GM18520 (cell line): ENCODE measurements at regions not wholly inside any gene's neighbourhood (a gene's known extent, or its start where the extent isn't known, plus 50 kb on each side); places are given as distances from the start of the nearest gene placed in this dataset.
"Not testable (repeated sequence)": the region's sequence is repeated elsewhere in the genome, so short reads cannot be mapped to it uniquely, and the experiment has no call there.

Source experiments
- ATAC-seq: cut with Tn5 transposase; IDR thresholded peaks from one replicate; pipeline ENCODE4 v1.9.1; 2021; ENCODE audit not compliant: unreplicated experiment

- ATAC-seq = no peak
These were observed 70.5 kb upstream of the PTCH1 start for GRCh38 chr9:95587021-95587964.

DNA sequence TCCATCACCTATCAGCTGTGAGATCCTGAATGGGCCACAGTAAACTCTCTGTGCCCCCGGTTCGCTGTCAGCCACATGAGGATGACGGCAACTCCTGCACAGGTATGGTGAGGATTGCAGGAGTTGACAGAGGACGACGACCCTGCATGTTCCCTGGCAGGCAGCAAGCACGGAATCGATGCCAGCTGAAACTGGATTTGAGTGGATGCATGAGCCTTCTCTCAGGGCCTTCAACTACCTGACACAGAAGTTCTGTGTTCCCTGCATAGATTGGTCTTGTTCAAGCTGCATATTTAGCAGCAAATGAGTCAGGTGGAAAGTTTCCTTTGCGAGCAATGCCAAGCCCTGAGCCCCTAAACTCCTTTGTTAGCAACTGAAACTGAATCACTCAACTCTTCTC, 69.6 kb upstream of the PTCH1 start:
- ATAC-seq = no peak

DNA sequence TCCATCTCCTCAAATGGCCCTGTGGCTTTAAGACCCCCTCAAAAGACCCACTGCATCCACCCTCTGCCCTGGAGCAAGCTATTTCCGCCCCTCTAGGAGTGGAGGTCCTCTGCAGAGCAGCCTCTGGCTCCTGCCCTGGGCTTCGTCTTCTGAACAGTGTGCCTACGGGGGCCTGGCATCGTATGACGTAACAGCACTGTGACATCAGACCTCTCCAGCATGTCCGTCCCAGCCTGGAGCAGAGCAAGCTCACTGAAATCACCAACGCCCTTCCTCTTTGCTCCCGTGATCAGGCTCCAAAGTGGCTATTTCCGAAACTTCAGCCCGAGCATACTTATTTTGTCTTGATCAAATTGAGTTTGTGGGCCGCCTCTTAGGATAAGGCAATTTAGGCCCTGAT, 69.1 kb upstream of the PTCH1 start:
- ATAC-seq = no peak

DNA sequence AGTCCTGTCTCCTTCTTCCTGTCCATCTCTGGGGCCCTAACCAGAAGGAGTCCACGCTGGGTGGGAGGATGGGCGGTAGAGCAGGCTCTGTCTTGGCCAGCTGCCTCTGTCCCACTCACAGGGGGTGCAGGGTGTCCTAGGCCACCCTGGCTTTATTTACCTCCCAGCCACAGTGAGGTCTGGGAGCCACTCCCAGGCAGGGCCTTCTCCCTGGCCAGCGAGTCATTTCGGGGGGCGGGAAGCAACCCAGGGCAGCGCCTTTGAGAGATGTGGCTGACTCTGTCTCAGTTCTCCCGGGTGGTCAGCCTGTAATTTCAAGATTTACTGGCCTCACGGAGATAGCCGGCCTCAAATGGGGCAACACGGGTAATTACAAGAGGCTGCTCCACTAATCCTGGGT, 67.4 kb upstream of the PTCH1 start:
- ATAC-seq = no peak

DNA sequence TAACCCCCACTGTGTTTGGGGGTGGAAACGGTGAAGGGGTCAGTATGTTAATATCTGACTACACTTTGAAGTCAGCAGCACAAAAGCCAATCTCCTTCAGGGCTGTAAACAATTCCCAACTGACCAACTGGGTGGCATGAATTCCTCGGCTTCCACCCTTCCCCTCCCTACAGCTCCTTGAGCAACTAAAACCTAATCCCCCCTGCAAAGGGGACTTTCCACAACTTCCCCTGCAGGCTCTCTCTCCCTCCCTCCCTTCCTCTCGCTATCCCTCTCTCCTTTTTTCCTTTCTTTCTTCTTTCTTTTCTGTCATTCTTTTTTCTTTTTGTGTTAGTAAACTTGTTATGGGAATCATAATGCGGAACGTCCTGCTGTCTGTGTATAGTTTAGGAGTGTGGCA, 65.1 kb upstream of the PTCH1 start:
- ATAC-seq = no peak

DNA sequence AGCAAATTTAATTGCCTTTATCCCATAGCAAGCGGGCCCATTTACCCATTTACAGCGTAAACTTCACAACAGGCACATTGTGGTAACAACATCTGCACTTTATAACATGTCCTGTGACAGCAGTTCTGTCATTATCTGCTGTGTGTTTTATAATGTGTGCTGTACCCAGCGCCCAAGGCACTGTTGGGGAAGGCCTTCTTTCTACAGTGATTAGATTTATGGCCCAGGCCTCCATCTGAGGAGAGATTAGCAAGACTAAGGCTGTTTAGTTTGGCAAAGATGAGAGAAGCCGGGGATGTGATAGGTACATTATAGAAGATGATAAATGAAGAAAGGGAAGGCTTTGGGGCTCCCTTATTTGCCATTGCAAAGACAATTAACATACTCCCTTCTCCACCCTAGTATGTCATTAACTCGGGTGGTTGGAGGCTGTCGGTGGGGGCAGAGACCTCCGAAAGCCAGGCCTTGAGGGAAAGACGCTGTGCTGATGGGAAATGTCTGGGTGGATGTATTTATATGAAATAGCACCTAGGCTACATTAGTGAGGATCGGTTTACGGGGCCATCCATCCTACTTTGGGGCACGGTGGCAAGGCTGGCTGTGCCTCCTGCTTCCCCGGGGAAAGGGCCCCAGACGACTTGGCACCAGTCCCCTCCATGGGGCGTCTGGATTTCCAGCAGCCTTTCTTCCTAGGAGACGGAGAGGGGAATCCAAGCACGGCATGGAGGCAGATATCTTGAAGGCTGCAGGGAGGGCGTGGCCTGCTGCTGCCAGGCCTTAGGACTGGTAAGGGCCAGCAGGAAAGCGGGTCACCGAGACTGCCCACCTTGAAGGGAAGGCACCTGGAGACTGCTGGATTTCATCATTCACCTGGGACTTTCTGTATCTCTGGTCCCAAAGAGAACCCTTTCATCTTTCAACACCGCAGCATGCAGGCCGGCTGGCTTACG, 64.3 kb upstream of the PTCH1 start:
- no peak for ATAC-seq

DNA sequence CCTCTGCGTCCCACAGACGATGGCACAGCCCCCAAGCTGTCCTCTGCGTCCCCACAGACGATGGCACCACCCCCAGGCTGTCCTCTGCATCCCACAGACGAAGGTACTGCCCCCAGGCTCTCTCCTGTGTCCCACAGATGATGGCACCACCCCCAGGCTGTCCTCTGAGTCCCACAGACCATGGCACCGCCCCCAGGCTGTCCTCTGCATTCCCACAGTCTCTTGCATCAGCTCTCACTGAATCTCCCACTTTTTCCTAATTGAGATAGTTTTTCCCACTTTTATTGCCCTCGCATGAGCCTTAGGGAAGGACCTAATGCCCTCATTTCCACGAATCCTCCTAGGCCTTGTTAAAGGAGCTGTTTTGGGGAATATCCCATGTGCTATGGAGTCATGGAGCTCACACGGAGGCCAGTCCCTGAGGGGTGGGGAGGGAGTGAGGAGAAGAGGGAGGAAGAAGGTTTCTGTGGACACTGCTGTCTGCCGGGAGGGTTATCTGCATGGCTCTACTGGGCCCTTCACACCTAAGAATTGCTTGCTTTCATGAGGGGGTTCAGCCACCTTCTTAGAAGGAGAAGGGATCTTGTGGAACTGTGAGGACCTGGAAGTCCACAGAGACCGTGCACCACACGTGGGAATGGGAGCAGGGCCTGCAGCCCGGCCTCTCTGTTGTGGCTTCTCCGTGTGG, 58.2 kb upstream of the PTCH1 start:
- no peak for ATAC-seq

DNA sequence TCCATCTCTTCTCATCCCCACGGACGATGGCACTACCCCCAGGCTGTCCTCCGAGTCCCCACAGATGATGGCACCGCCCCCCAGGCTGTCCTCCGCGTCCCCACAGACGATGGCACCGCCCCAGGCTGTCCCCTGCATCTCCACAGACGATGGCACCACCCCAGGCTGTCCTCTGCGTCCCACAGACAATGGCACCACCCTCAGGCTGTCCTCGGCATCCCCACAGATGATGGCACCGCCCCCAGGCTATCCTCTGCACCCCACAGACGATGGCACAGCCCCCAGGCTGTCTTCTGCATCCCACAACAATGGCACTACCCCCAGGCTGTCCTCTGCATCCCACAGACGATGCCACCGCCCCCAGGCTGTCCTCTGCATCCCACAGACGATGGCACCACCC, 57.4 kb upstream of the PTCH1 start:
- no peak for ATAC-seq

DNA sequence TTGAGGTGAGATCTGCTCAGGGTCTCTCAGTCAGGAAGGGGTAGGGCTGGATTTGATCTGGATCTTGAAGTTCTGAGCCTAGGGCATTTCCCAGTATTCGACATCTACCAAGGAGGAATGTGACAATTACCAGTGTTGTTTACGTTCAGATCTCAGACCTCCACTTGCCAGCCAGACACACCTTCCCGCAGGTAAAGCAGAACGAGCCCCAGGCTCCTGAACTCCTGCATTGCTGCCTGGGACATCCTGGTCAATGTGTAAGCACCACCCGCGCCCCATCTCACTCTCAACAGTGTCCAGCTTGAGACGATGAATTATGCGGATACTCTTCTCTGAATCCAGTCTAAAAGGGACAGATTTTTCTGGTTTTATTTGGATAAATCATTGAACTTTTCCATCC, 56.7 kb upstream of the PTCH1 start:
- ATAC-seq = no peak

DNA sequence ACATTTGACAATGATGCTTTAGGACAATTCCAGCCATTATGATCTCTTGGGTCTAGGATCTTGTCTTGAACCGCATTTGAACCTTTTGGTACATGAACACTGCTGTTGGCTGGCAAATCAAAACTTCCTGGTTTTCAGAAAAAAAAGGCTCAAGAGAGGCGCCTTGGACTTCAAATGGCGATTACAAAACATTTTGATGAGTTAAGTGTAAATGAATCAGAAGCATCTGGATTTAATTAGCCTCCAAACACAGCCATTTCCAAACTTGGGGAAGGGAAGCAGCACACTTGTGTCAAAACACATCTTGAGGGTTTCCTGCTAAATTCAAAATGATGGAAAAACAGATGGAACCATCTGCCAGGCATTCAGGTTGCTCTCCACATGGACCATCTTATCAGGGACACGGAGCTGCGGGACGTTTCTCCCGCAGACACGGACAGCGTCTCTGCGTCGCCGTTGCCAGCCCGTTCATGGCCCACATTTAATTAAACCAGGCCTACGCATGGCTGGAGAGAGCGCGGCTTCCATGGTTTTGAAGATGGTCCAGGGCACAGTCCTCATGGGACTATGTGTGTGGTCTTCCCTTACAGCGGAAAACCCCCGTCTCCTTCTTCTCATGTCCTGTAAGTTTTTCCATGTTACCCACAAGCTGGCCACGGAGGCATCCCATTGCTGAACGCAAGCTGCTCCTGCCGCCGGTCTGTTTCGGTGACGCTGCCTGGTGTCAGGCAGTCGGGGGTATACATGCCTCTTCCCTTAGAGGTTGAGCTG, 55.8 kb upstream of the PTCH1 start:
- no peak for ATAC-seq

DNA sequence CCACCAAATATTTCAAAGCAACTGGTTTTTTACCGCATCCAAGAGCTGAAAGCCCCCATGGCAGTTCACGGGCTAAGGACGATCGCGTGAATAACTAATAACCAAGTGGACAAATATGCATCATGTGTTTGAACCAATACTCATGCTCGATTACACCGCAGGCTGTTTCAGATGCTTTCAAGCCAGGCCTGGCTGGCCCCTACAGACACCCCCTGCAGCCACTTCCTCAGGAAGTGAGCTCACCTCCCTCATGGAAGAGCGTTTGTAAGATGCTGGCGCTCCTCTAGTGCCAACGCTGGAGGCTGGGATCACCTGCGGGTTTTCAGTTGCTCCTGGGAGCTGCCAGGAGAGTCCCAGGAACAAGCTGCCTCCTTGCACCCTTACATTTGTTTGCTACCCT, 53.9 kb upstream of the PTCH1 start:
- no peak for ATAC-seq

GRCh38 chr9:95570150-95570549, 53.4 kb upstream of the PTCH1 start:
- ATAC-seq = no peak

- not testable (repeated sequence) for ATAC-seq
These were observed 52.0 kb upstream of the PTCH1 start for GRCh38 chr9:95568735-95569134.
